22Rv1 (cell line): ENCODE measurements at regions not wholly inside any gene's neighbourhood (a gene's known extent, or its start where the extent isn't known, plus 50 kb on each side); places are given as distances from the start of the nearest gene placed in this dataset.

ENCODE experiments used
- H3K27ac ChIP-seq: fragments of 450-650 bp; 2 replicates; pipeline ENCODE4 v1.5.1; 2017
- CTCF ChIP-seq: fragments of 450-650 bp; IDR thresholded peaks from 2 replicates; pipeline ENCODE4 v1.5.1; 2017; ENCODE audit warnings: mild to moderate bottlenecking
- ZFX ChIP-seq: fragments of 450-650 bp; IDR thresholded peaks from 2 replicates; pipeline ENCODE4 v1.6.1; 2017; ENCODE audit warnings: antibody characterized with exemption, borderline replicate concordance

GRCh38 chr20:50370036-50370566, 140.1 kb upstream of the PTPN1 start:
- H3K27ac ChIP-seq: no peak overlapping the region

GRCh38 chr20:50371878-50372769, 138.1 kb upstream of the PTPN1 start:
- no peak overlapping the region for H3K27ac ChIP-seq
- TF ChIP-seq CTCF: no peak
- TF ChIP-seq ZFX: no peak

More at GRCh38 chr20:50370036-50370566, 140.1 kb upstream of the PTPN1 start:
- TF ChIP-seq ZFX: no peak
- TF ChIP-seq CTCF: no peak

DNA sequence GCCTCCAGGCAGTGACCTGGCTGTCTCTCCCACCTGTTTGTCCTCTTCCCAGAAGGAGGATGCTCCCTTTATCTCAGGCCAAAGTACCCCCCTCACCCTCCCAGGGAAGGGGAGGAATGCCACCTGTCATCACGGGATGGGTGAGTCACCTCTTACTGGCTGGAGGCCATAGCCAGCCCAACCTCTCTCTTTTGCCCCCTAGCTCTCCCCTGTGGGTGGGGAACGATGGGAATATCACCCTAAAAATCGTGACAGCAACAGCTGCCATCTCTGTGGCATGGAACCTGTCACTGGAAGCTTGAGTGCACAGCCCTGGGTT, 137.5 kb upstream of the PTPN1 start:
- H3K27ac ChIP-seq: no peak overlapping the region
- TF ChIP-seq CTCF (no peak), ZFX (no peak)

DNA sequence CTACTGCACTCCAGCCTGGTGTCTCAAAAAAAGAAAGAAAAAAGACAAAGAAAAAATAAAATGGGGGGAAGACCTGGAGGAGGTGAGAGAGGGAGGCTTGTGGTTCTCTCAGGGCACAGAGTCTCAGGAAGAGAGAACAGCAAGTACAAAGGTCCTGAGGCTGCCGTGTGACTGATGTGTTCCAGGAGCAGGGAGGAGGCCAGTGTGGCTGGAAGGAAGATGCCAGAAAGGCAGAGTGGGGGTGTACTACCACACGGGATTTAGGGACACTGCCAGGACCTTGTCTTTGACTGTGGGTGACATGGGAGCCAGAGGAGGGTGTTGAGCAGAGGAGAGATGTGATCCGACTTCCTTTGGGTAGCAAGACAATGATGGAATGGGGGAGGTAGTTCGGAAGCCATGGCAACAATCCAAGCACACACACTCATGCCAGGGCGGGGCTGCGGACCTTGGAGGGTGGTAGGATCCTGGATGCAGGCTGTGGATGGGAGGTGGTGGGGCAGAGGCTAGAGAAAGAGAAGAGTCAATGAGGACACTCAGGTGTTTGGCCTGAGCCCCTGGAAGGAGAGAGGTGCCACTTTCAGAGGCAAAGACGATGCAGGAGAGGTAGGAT, 136.4 kb upstream of the PTPN1 start:
- TF ChIP-seq ZFX: no peak
- no peak for TF ChIP-seq CTCF

DNA sequence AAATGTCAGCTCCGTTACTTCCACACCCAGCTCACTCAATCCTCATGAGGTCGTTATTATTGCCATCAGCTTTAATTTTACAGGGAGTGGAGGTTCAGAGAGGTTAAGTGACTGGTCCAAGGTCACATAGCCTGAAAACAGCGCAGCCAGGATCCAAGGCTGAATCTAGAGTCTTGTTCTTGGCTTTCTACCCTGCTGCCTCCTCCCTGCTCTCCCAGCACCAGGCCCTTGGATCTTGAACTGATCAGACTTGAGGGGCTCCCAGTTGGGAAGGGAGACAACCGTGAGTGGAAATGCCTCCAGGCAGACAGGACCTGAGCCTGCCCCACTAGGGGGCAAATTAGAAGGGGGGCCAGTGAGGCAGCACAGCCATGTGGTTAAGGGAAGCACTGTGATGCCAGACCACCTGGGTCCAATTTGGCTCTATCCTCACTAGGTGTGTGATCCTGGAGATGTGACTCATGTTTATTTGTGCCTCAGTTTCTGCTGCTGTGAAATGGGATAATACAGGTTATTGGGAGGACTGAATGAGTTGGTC, 135.6 kb upstream of the PTPN1 start:
- no peak overlapping the region for H3K27ac ChIP-seq
- no peak for TF ChIP-seq CTCF
- no peak for TF ChIP-seq ZFX

More for the DNA sequence above, 136.4 kb upstream of the PTPN1 start:
- H3K27ac ChIP-seq: no peak overlapping the region

DNA sequence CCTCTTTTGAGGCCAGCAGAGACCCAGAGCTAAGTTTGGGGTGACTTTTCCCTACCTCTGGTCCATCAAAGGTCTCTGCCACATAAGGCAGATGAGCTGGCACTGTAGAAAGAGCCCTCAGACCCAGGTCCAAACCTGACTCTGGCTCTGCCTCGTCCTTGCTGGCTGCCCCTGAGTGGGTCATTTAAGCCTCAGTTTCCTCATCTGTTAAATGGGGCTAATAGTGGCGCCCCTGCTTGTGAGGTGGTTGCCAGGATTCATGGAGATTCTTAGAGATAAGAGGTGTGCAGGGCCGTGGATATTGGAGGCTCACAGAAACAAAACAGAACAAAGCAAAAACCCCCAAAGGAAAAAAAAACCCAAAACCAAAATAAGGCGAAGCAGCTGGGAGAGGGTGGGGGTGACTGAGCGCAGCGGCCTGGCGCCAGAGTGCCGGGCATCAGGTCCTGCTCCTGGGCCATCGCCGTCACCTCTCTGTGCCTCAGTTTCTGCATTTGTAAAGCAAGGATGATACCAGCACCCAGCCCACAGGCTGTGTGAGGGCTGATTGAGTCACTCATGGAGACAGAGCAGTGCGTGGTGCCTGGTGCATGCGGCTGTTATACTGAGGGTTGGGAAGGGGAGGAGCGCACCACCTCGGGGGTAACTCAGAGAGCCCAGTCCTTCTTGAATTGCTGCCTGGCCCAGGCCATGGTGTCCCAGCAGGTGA, 133.8 kb upstream of the PTPN1 start:
- TF ChIP-seq CTCF (no peak), ZFX (no peak)
- no peak overlapping the region for H3K27ac ChIP-seq
